ENCODE measurements at regions not wholly inside any gene's neighbourhood (a gene's known extent, or its start where the extent isn't known, plus 50 kb on each side); places are given as distances from the start of the nearest gene placed in this dataset.
"Not testable (repeated sequence)": the region's sequence is repeated elsewhere in the genome, so short reads cannot be mapped to it uniquely, and the experiment has no call there.

GRCh38 chr13:60251419-60251818, 87.7 kb upstream of the DIAPH3 start:
- H3K9me3 ChIP-seq (ENCODE audit: control insufficient read depth in 2 of 2, insufficient read depth in 1 of 2, low read length in 1 of 2); H3K36me3 ChIP-seq (ENCODE audit: control insufficient read depth in 2 of 2, insufficient read depth in 2 of 2, low read length in 1 of 2); H3K27ac ChIP-seq (ENCODE audit: low read depth in 1 of 2, low read length in 1 of 2); H3K4me3 ChIP-seq (ENCODE audit: low read length in 2 of 2); H3K27me3 ChIP-seq (ENCODE audit: control insufficient read depth in 2 of 2, insufficient read depth in 1 of 2, low read length in 1 of 2); H3K4me1 ChIP-seq (ENCODE audit: control insufficient read depth in 2 of 2, insufficient read depth in 2 of 2, low read length in 2 of 2); DNase-seq (ENCODE audit: low read depth in 6 of 9, low spot score in 9 of 9): not testable (repeated sequence)
- 96% methylated on average over 10 of the region's 10 CpGs for WGBS

- H3K9me3 ChIP-seq (ENCODE audit: control insufficient read depth in 2 of 2, insufficient read depth in 1 of 2, low read length in 1 of 2) = no peaks in the 10 kb centered on the region
- DNase-seq (ENCODE audit: low read depth in 6 of 9, low spot score in 9 of 9) = no peak
- WGBS = 80% methylated on average over 11 of the region's 11 CpGs
- H3K27me3 ChIP-seq (ENCODE audit: control insufficient read depth in 2 of 2, insufficient read depth in 1 of 2, low read length in 1 of 2) = no peaks in the 10 kb centered on the region
- H3K4me3 ChIP-seq (ENCODE audit: low read length in 2 of 2) = no peak overlapping the region
- H3K27ac ChIP-seq (ENCODE audit: low read depth in 1 of 2, low read length in 1 of 2) = no peak overlapping the region
- H3K4me1 ChIP-seq (ENCODE audit: control insufficient read depth in 2 of 2, insufficient read depth in 2 of 2, low read length in 2 of 2) = no peaks in the 10 kb centered on the region
- no peaks in the 10 kb centered on the region for H3K36me3 ChIP-seq (ENCODE audit: control insufficient read depth in 2 of 2, insufficient read depth in 2 of 2, low read length in 1 of 2)
Observed at GRCh38 chr13:60258349-60258748, 94.6 kb upstream of the DIAPH3 start.

- DNase-seq (ENCODE audit: low read depth in 6 of 9, low spot score in 9 of 9) = no peak
- Histone ChIP-seq H3K9me3 (ENCODE audit: control insufficient read depth in 2 of 2, insufficient read depth in 1 of 2, low read length in 1 of 2) (no peaks in the 10 kb centered on the region), H3K4me1 (ENCODE audit: control insufficient read depth in 2 of 2, insufficient read depth in 2 of 2, low read length in 2 of 2) (no peaks in the 10 kb centered on the region), H3K27ac (ENCODE audit: low read depth in 1 of 2, low read length in 1 of 2) (no peak overlapping the region), H3K4me3 (ENCODE audit: low read length in 2 of 2) (no peak overlapping the region), H3K36me3 (ENCODE audit: control insufficient read depth in 2 of 2, insufficient read depth in 2 of 2, low read length in 1 of 2) (no peaks in the 10 kb centered on the region), H3K27me3 (ENCODE audit: control insufficient read depth in 2 of 2, insufficient read depth in 1 of 2, low read length in 1 of 2) (no peaks in the 10 kb centered on the region)
- 82% methylated on average over 4 of the region's 4 CpGs for WGBS
Observed at GRCh38 chr13:60260440-60260839, 96.7 kb upstream of the DIAPH3 start.

- no peak overlapping the region for H3K27ac ChIP-seq (ENCODE audit: low read depth in 1 of 2, low read length in 1 of 2)
- H3K9me3 ChIP-seq (ENCODE audit: control insufficient read depth in 2 of 2, insufficient read depth in 1 of 2, low read length in 1 of 2) = no peaks in the 10 kb centered on the region
- no peak overlapping the region for H3K4me3 ChIP-seq (ENCODE audit: low read length in 2 of 2)
- no peak for DNase-seq (ENCODE audit: low read depth in 6 of 9, low spot score in 9 of 9)
- 84% methylated on average over 12 of the region's 12 CpGs for WGBS
- no peaks in the 10 kb centered on the region for H3K27me3 ChIP-seq (ENCODE audit: control insufficient read depth in 2 of 2, insufficient read depth in 1 of 2, low read length in 1 of 2)
- H3K4me1 ChIP-seq (ENCODE audit: control insufficient read depth in 2 of 2, insufficient read depth in 2 of 2, low read length in 2 of 2) = no peaks in the 10 kb centered on the region
- no peaks in the 10 kb centered on the region for H3K36me3 ChIP-seq (ENCODE audit: control insufficient read depth in 2 of 2, insufficient read depth in 2 of 2, low read length in 1 of 2)
Observed at GRCh38 chr13:60261432-60262351, 98.0 kb upstream of the DIAPH3 start.

- no peak overlapping the region for H3K27ac ChIP-seq (ENCODE audit: low read depth in 1 of 2, low read length in 1 of 2)
- H3K27me3 ChIP-seq (ENCODE audit: control insufficient read depth in 2 of 2, insufficient read depth in 1 of 2, low read length in 1 of 2) = no peaks in the 10 kb centered on the region
- no peaks in the 10 kb centered on the region for H3K4me1 ChIP-seq (ENCODE audit: control insufficient read depth in 2 of 2, insufficient read depth in 2 of 2, low read length in 2 of 2)
- H3K36me3 ChIP-seq (ENCODE audit: control insufficient read depth in 2 of 2, insufficient read depth in 2 of 2, low read length in 1 of 2) = no peaks in the 10 kb centered on the region
- 97% methylated on average over 1 of the region's 1 CpG for WGBS
- no peak for DNase-seq (ENCODE audit: low read depth in 6 of 9, low spot score in 9 of 9)
- H3K9me3 ChIP-seq (ENCODE audit: control insufficient read depth in 2 of 2, insufficient read depth in 1 of 2, low read length in 1 of 2) = no peaks in the 10 kb centered on the region
- no peak overlapping the region for H3K4me3 ChIP-seq (ENCODE audit: low read length in 2 of 2)
Observed at GRCh38 chr13:60265566-60265965, 101.8 kb upstream of the DIAPH3 start.

- Histone ChIP-seq H3K4me1 (ENCODE audit: control insufficient read depth in 2 of 2, insufficient read depth in 2 of 2, low read length in 2 of 2) (no peaks in the 10 kb centered on the region), H3K27me3 (ENCODE audit: control insufficient read depth in 2 of 2, insufficient read depth in 1 of 2, low read length in 1 of 2) (no peaks in the 10 kb centered on the region), H3K4me3 (ENCODE audit: low read length in 2 of 2) (peak overlapping the region; percentile 52 to 62), H3K27ac (ENCODE audit: low read depth in 1 of 2, low read length in 1 of 2) (no peak overlapping the region), H3K9me3 (ENCODE audit: control insufficient read depth in 2 of 2, insufficient read depth in 1 of 2, low read length in 1 of 2) (no peaks in the 10 kb centered on the region), H3K36me3 (ENCODE audit: control insufficient read depth in 2 of 2, insufficient read depth in 2 of 2, low read length in 1 of 2) (no peaks in the 10 kb centered on the region)
- DNase-seq (ENCODE audit: low read depth in 6 of 9, low spot score in 9 of 9) = peak in 7 of 9 donors; percentile 18 to 70 (median 48)
- 45% methylated on average over 24 of the region's 24 CpGs for WGBS
Observed at GRCh38 chr13:60267498-60268202, 103.9 kb upstream of the DIAPH3 start.

GRCh38 chr13:60268203-60268555, 104.5 kb upstream of the DIAPH3 start:
- 50% methylated on average over 8 of the region's 8 CpGs for WGBS
- Histone ChIP-seq H3K27me3 (ENCODE audit: control insufficient read depth in 2 of 2, insufficient read depth in 1 of 2, low read length in 1 of 2) (no peaks in the 10 kb centered on the region), H3K4me1 (ENCODE audit: control insufficient read depth in 2 of 2, insufficient read depth in 2 of 2, low read length in 2 of 2) (no peaks in the 10 kb centered on the region), H3K9me3 (ENCODE audit: control insufficient read depth in 2 of 2, insufficient read depth in 1 of 2, low read length in 1 of 2) (no peaks in the 10 kb centered on the region), H3K36me3 (ENCODE audit: control insufficient read depth in 2 of 2, insufficient read depth in 2 of 2, low read length in 1 of 2) (no peaks in the 10 kb centered on the region), H3K27ac (ENCODE audit: low read depth in 1 of 2, low read length in 1 of 2) (no peak overlapping the region), H3K4me3 (ENCODE audit: low read length in 2 of 2) (peak overlapping the region; percentile 52 to 62)
- DNase-seq (ENCODE audit: low read depth in 6 of 9, low spot score in 9 of 9) = peak in 1 of 9 donors; percentile 14

- no peak overlapping the region for H3K4me3 ChIP-seq (ENCODE audit: low read length in 2 of 2)
- H3K36me3 ChIP-seq (ENCODE audit: control insufficient read depth in 2 of 2, insufficient read depth in 2 of 2, low read length in 1 of 2) = no peaks in the 10 kb centered on the region
- H3K27ac ChIP-seq (ENCODE audit: low read depth in 1 of 2, low read length in 1 of 2) = no peak overlapping the region
- H3K4me1 ChIP-seq (ENCODE audit: control insufficient read depth in 2 of 2, insufficient read depth in 2 of 2, low read length in 2 of 2) = no peaks in the 10 kb centered on the region
- no peaks in the 10 kb centered on the region for H3K27me3 ChIP-seq (ENCODE audit: control insufficient read depth in 2 of 2, insufficient read depth in 1 of 2, low read length in 1 of 2)
- DNase-seq (ENCODE audit: low read depth in 6 of 9, low spot score in 9 of 9) = no peak
- H3K9me3 ChIP-seq (ENCODE audit: control insufficient read depth in 2 of 2, insufficient read depth in 1 of 2, low read length in 1 of 2) = no peaks in the 10 kb centered on the region
Observed at GRCh38 chr13:60273971-60274527, 110.3 kb upstream of the DIAPH3 start.

- Histone ChIP-seq H3K36me3 (ENCODE audit: control insufficient read depth in 2 of 2, insufficient read depth in 2 of 2, low read length in 1 of 2) (no peaks in the 10 kb centered on the region), H3K27ac (ENCODE audit: low read depth in 1 of 2, low read length in 1 of 2) (no peak overlapping the region), H3K9me3 (ENCODE audit: control insufficient read depth in 2 of 2, insufficient read depth in 1 of 2, low read length in 1 of 2) (no peaks in the 10 kb centered on the region), H3K27me3 (ENCODE audit: control insufficient read depth in 2 of 2, insufficient read depth in 1 of 2, low read length in 1 of 2) (no peaks in the 10 kb centered on the region), H3K4me1 (ENCODE audit: control insufficient read depth in 2 of 2, insufficient read depth in 2 of 2, low read length in 2 of 2) (no peaks in the 10 kb centered on the region), H3K4me3 (ENCODE audit: low read length in 2 of 2) (no peak overlapping the region)
- DNase-seq (ENCODE audit: low read depth in 6 of 9, low spot score in 9 of 9) = no peak
- 96% methylated on average over 12 of the region's 12 CpGs for WGBS
Observed at GRCh38 chr13:60274655-60275054, 110.9 kb upstream of the DIAPH3 start.

All from thymus (tissue), 11 donors.